HFFc6 (cell line): ENCODE measurements at regions not wholly inside any gene's neighbourhood (a gene's known extent, or its start where the extent isn't known, plus 50 kb on each side); places are given as distances from the start of the nearest gene placed in this dataset.

Experiments used
- DNase-seq: peaks from one replicate; pipeline ENCODE4 v3.0.0-alpha.2; 2018
- H3K27ac Mint-ChIP-seq: 2 replicates; pipeline ENCODE4 v1.8.0; 2020; ENCODE audit warnings: mild to moderate bottlenecking, mixed read lengths
- H3K27me3 Mint-ChIP-seq: 2 replicates; pipeline ENCODE4 v1.8.0; 2021; ENCODE audit warnings: mild to moderate bottlenecking, moderate library complexity, mixed read lengths; ENCODE audit not compliant: insufficient read depth
- H3K36me3 Mint-ChIP-seq: 2 replicates; pipeline ENCODE4 v1.8.0; 2021; ENCODE audit warnings: low read depth, mixed read lengths
- H3K4me1 Mint-ChIP-seq: 2 replicates; pipeline ENCODE4 v1.8.0; 2020; ENCODE audit warnings: low read depth, mixed read lengths
- H3K4me3 Mint-ChIP-seq: 2 replicates; pipeline ENCODE4 v1.8.0; 2020; ENCODE audit warnings: mild to moderate bottlenecking, moderate library complexity, mixed read lengths
- H3K9me3 Mint-ChIP-seq: 2 replicates; pipeline ENCODE4 v1.8.0; 2020; ENCODE audit warnings: mild to moderate bottlenecking, mixed read lengths
- CTCF ChIP-seq: fragments of 200-600 bp; sonication (generic); IDR thresholded peaks from 2 replicates; pipeline ENCODE4 v1.5.0; 2021; ENCODE audit warnings: antibody characterized with exemption, mild to moderate bottlenecking

- no peak overlapping the region for H3K4me3 Mint-ChIP-seq
- no peaks in the 10 kb centered on the region for H3K36me3 Mint-ChIP-seq
- no peak for DNase-seq
- no peaks in the 10 kb centered on the region for H3K9me3 Mint-ChIP-seq
- H3K4me1 Mint-ChIP-seq, result peaks cover 9% of the 10 kb centered on the region
- H3K27me3 Mint-ChIP-seq, result no peaks in the 10 kb centered on the region; the same call in 1 of the 2 replicates
- no peak for TF ChIP-seq CTCF
- no peak overlapping the region for H3K27ac Mint-ChIP-seq
These were observed 137.0 kb upstream of the IPO9 start for GRCh38 chr1:201691716-201692554.

- H3K9me3 Mint-ChIP-seq, result no peaks in the 10 kb centered on the region
- DNase-seq, result no peak
- TF ChIP-seq CTCF, result no peak
- H3K36me3 Mint-ChIP-seq, result no peaks in the 10 kb centered on the region
- H3K27me3 Mint-ChIP-seq, result no peaks in the 10 kb centered on the region; the same call in 1 of the 2 replicates
- H3K4me3 Mint-ChIP-seq, result no peak overlapping the region
- H3K27ac Mint-ChIP-seq, result no peak overlapping the region
- H3K4me1 Mint-ChIP-seq, result peaks cover under 1% of the 10 kb centered on the region
These were observed 136.2 kb upstream of the IPO9 start for GRCh38 chr1:201692555-201693394.

- TF ChIP-seq CTCF, result no peak
- DNase-seq, result no peak
- Mint-ChIP-seq H3K4me3 (no peak overlapping the region), H3K36me3 (peaks cover 10% of the 10 kb centered on the region), H3K4me1 (no peaks in the 10 kb centered on the region), H3K9me3 (no peaks in the 10 kb centered on the region), H3K27ac (peak overlapping the region; percentile 95), H3K27me3 (peaks cover 2% of the 10 kb centered on the region)
These were observed 134.9 kb upstream of the IPO9 start for GRCh38 chr1:201693890-201694607.

GRCh38 chr1:201694608-201695335 is 134.2 kb upstream of the IPO9 start:
- Mint-ChIP-seq H3K27ac (peak overlapping the region; percentile 95), H3K36me3 (peaks cover 14% of the 10 kb centered on the region), H3K4me3 (no peak overlapping the region; the same call in 1 of the 2 replicates), H3K9me3 (no peaks in the 10 kb centered on the region), H3K27me3 (peaks cover 2% of the 10 kb centered on the region), H3K4me1 (no peaks in the 10 kb centered on the region)
- TF ChIP-seq CTCF, result no peak
- DNase-seq, result no peak

GRCh38 chr1:201695607-201696006 is 133.3 kb upstream of the IPO9 start:
- no peaks in the 10 kb centered on the region for H3K4me1 Mint-ChIP-seq
- peaks cover 2% of the 10 kb centered on the region for H3K27me3 Mint-ChIP-seq
- no peak for DNase-seq
- H3K9me3 Mint-ChIP-seq, result no peaks in the 10 kb centered on the region
- peak overlapping the region; percentile 75 for H3K4me3 Mint-ChIP-seq
- peak overlapping the region; percentile 95 for H3K27ac Mint-ChIP-seq
- H3K36me3 Mint-ChIP-seq, result peaks cover 19% of the 10 kb centered on the region
- no peak for TF ChIP-seq CTCF
